ENCODE measurements at regions not wholly inside any gene's neighbourhood (a gene's known extent, or its start where the extent isn't known, plus 50 kb on each side); places are given as distances from the start of the nearest gene placed in this dataset.

- H3K56ac ChIP-seq (ENCODE audit: extremely low read depth, insufficient read depth, low read length) = no peak overlapping the region
- WGBS, 2 experiments (ENCODE audit: extremely low coverage in 2 of 2, insufficient read length in 1 of 2) = no CpG with 5 or more reads among the region's 1 CpG
- in situ Hi-C loops (cut with MboI; ENCODE audit: low sequenced_read_pairs) = no loop called here
- POLR2A ChIA-PET (ENCODE audit: unreplicated experiment) = no interaction called here
- H3K9ac ChIP-seq (ENCODE audit: low read depth, low read length) = no peak overlapping the region
- intact Hi-C loops (cut with micrococcal nuclease) = no loop called here
- no peak overlapping the region for H2BK120ac ChIP-seq (ENCODE audit: low read depth, low read length)
- H3K4me2 ChIP-seq (ENCODE audit: low read depth, low read length) = no peak overlapping the region
- H3K4me1 ChIP-seq (ENCODE audit: control insufficient read depth, insufficient read depth, low read length) = no peaks in the 10 kb centered on the region
- H2BK20ac ChIP-seq (ENCODE audit: low read depth, low read length) = no peak overlapping the region
- no peaks in the 10 kb centered on the region for H3K36me3 ChIP-seq (ENCODE audit: control insufficient read depth, insufficient read depth, low read length)
- no peaks in the 10 kb centered on the region for H3K27me3 ChIP-seq (ENCODE audit: control insufficient read depth, insufficient read depth, low read length)
- CTCF ChIA-PET = no interaction called here
- no peak overlapping the region for H3K4me3 ChIP-seq (ENCODE audit: insufficient read depth, low read depth, low read length)
- H2AFZ ChIP-seq (replicated peaks; ENCODE audit: low read length, poor library complexity) = no peak overlapping the region
- TF ChIP-seq MAFK (IDR thresholded peaks at IDR 0.05; ENCODE audit: low read depth, low read length) (no peak), CHD1 (IDR thresholded peaks at IDR 0.05; ENCODE audit: low read depth, low read length) (no peak), BHLHE40 (IDR thresholded peaks at IDR 0.05; ENCODE audit: low read depth, low read length) (no peak), FOS (IDR thresholded peaks at IDR 0.05; ENCODE audit: low read depth, low read length) (no peak), ELK1 (IDR thresholded peaks at IDR 0.05; ENCODE audit: borderline replicate concordance, low read depth, low read length) (no peak), USF2 (IDR thresholded peaks at IDR 0.05; ENCODE audit: low read depth, low read length) (no peak), RFX5 (IDR thresholded peaks at IDR 0.05; ENCODE audit: low read depth, low read length) (no peak)
- DNase-seq (peak; percentile 13), ATAC-seq (ENCODE audit: low read depth) (no peak)
- no peak overlapping the region for H4K91ac ChIP-seq (ENCODE audit: insufficient read depth, low read depth, low read length)
- no peak overlapping the region for H3K18ac ChIP-seq (ENCODE audit: low read depth, low read length)
- H3K9me3 ChIP-seq (ENCODE audit: control insufficient read depth, insufficient read depth, low read length) = no peaks in the 10 kb centered on the region
- BruUV-seq (replicated peaks) = no TSS peak
- no peak overlapping the region for H3K4ac ChIP-seq (ENCODE audit: low read depth, low read length)
- no peak overlapping the region for H3K23ac ChIP-seq (ENCODE audit: low read depth, low read length)
- no peak overlapping the region for H2AK9ac ChIP-seq (replicated peaks; ENCODE audit: low read depth, low read length, poor library complexity)
- H2BK5ac ChIP-seq (ENCODE audit: low read depth, low read length, poor library complexity, severe bottlenecking) = no peak overlapping the region
- H4K20me1 ChIP-seq (ENCODE audit: insufficient read depth, low read length) = no peaks in the 10 kb centered on the region
- no peak overlapping the region for H2AK5ac ChIP-seq (ENCODE audit: low read depth, low read length)
- H3K79me1 ChIP-seq (ENCODE audit: low read depth in 1 of 2, low read length in 2 of 2) = no peaks in the 10 kb centered on the region
- no peak overlapping the region for H4K8ac ChIP-seq (ENCODE audit: low read depth in 2 of 2, low read length in 2 of 2)
- H3K14ac ChIP-seq (replicated peaks; ENCODE audit: low read depth, low read length) = no peak overlapping the region
- H3K9me1 ChIP-seq (ENCODE audit: insufficient read depth, low read length) = no peaks in the 10 kb centered on the region
- dilution Hi-C loops (cut with HindIII; ENCODE audit: low sequenced_read_pairs, unreplicated experiment) = no loop called here
- no peak overlapping the region for H3K27ac ChIP-seq (ENCODE audit: insufficient read depth, low read length)
- no peak overlapping the region for H2BK15ac ChIP-seq (ENCODE audit: low read depth, low read length)
- no peak overlapping the region for H4K5ac ChIP-seq (ENCODE audit: low read depth, low read length)
Observed at GRCh38 chr10:36148207-36148606, 506.1 kb upstream of the FZD8 start.

Data from IMR-90 (cell line).